Lower leg skin (tissue), 3 donors: ENCODE measurements at regions not wholly inside any gene's neighbourhood (a gene's known extent, or its start where the extent isn't known, plus 50 kb on each side); places are given as distances from the start of the nearest gene placed in this dataset.

Experiments
- POLR2A ChIP-seq, 2 donors: fragments of 450-650 bp; IDR thresholded peaks; one replicate each; pipeline ENCODE4 v1.6.1; 2016 to 2017; ENCODE audit warnings: antibody characterized with exemption in 2 of 2, mild to moderate bottlenecking in 1 of 2, moderate library complexity in 1 of 2
- TF ChIP-seq, protein P1 (sequence below), 3 donors: fragments of 450-650 bp; IDR thresholded peaks; one replicate each; pipeline ENCODE4 v1.5.1; 2016; ENCODE audit warnings: antibody characterized with exemption in 3 of 3, mild to moderate bottlenecking in 3 of 3, moderate library complexity in 2 of 3

DNA sequence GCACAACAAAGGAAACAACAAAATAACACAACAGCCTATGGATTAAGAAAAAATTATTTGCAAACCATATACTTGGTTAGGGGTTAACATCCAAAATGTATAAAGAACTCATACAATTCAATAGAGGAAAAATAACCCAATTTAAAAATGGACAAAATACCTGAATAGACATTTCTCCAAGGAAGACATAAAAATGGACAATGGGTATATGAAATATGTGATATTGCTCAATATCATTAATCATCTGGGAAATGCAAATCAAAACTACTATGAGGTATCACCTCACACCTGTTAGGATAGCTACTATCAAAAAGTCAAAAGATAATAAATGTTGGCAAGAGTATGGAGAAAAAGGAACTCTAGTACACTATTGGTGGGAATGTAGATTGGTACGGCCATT lies 71.0 kb upstream of the THRB start:
- TF ChIP-seq, protein P1, sequence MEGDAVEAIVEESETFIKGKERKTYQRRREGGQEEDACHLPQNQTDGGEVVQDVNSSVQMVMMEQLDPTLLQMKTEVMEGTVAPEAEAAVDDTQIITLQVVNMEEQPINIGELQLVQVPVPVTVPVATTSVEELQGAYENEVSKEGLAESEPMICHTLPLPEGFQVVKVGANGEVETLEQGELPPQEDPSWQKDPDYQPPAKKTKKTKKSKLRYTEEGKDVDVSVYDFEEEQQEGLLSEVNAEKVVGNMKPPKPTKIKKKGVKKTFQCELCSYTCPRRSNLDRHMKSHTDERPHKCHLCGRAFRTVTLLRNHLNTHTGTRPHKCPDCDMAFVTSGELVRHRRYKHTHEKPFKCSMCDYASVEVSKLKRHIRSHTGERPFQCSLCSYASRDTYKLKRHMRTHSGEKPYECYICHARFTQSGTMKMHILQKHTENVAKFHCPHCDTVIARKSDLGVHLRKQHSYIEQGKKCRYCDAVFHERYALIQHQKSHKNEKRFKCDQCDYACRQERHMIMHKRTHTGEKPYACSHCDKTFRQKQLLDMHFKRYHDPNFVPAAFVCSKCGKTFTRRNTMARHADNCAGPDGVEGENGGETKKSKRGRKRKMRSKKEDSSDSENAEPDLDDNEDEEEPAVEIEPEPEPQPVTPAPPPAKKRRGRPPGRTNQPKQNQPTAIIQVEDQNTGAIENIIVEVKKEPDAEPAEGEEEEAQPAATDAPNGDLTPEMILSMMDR (IDR thresholded peaks at IDR 0.05) = no peak
- TF ChIP-seq POLR2A (IDR thresholded peaks at IDR 0.05) = no peak
